ENCODE measurements at regions not wholly inside any gene's neighbourhood (a gene's known extent, or its start where the extent isn't known, plus 50 kb on each side); places are given as distances from the start of the nearest gene placed in this dataset.

DNA sequence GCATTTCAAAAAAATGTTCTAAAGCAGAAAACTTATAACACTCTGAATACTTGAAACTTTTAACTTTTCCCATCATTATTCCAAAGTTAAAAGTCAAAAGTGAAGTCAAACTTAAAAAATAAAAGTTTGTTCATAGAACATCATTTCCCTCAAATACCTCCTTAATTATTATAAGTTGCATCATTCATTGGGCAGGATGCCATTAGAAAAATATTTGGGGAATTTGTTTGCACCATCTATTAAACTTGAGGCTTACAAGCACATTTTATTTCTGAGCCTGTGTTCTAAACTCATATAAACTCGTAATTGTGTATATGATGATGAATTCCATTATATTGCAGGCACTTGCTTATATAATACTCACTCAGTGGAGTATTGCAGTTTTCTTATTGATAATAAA is 588.0 kb upstream of the NRXN1 start:
- ATAC-seq (ENCODE audit: insufficient number of reproducible peaks, low FRiP score, low read depth) = no peak
- H3K27me3 ChIP-seq (replicated peaks; ENCODE audit: insufficient read depth) = no peaks in the 10 kb centered on the region
- H3K9me3 ChIP-seq = peaks cover 3% of the 10 kb centered on the region
- H3K4me1 ChIP-seq (ENCODE audit: control insufficient read depth in 1 of 2, low read depth in 2 of 2) = no peaks in the 10 kb centered on the region
- H3K27ac ChIP-seq = no peak overlapping the region
- H3K4me3 ChIP-seq = no peak overlapping the region
- no peak for DNase-seq (ENCODE audit: low spot score)
- no peaks in the 10 kb centered on the region for H3K36me3 ChIP-seq
- TF ChIP-seq, protein P1, sequence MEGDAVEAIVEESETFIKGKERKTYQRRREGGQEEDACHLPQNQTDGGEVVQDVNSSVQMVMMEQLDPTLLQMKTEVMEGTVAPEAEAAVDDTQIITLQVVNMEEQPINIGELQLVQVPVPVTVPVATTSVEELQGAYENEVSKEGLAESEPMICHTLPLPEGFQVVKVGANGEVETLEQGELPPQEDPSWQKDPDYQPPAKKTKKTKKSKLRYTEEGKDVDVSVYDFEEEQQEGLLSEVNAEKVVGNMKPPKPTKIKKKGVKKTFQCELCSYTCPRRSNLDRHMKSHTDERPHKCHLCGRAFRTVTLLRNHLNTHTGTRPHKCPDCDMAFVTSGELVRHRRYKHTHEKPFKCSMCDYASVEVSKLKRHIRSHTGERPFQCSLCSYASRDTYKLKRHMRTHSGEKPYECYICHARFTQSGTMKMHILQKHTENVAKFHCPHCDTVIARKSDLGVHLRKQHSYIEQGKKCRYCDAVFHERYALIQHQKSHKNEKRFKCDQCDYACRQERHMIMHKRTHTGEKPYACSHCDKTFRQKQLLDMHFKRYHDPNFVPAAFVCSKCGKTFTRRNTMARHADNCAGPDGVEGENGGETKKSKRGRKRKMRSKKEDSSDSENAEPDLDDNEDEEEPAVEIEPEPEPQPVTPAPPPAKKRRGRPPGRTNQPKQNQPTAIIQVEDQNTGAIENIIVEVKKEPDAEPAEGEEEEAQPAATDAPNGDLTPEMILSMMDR (IDR thresholded peaks at IDR 0.05) = no peak

DNA sequence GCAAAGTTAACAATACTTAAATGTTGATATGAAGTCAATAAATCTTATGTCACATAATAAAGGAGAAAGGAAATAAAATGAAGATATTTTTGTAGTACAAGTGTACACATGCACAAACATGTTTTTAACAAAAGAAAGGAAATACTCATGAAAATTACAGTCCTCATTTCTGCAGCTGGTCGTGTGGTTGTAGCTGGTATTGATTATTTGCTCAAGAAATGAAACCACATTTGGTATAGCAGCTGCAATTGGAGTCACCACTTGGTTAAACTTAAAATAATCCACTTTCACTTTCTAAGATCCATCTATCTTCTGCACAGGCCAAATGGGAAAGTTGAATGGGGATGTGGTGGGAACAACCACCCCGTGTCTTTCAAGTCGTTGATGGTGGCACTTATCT is 580.5 kb upstream of the NRXN1 start:
- TF ChIP-seq, protein P1 (IDR thresholded peaks at IDR 0.05) = no peak
- no peak overlapping the region for H3K27ac ChIP-seq

DNA sequence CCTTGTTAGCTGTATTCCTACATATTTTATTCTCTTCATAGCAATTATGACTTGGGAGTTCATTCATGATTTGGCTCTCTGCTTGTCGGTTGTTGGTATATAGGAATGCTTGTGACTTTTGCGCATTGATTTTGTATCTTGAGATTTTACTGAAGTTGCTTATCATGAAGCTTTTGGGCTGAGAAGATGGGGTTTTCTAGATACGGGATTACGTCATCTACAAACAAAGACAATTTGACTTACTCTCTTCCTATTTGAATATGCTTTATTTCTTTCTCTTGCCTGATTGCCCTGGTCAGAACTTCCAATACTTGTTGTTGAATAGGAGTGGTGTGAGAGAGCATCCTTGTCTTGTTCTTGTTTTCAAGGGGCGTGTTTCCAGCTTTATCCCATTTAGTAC is 569.8 kb upstream of the NRXN1 start:
- H3K4me1 ChIP-seq (ENCODE audit: control insufficient read depth in 1 of 2, low read depth in 2 of 2) = no peaks in the 10 kb centered on the region

More for the DNA sequence above, 580.5 kb upstream of the NRXN1 start:
- peaks cover 6% of the 10 kb centered on the region for H3K9me3 ChIP-seq
- DNase-seq (ENCODE audit: low spot score) (no peak), ATAC-seq (ENCODE audit: insufficient number of reproducible peaks, low FRiP score, low read depth) (no peak)
- H3K36me3 ChIP-seq = no peaks in the 10 kb centered on the region
- no peaks in the 10 kb centered on the region for H3K4me1 ChIP-seq (ENCODE audit: control insufficient read depth in 1 of 2, low read depth in 2 of 2)
- H3K27me3 ChIP-seq (replicated peaks; ENCODE audit: insufficient read depth) = no peaks in the 10 kb centered on the region
- no peak overlapping the region for H3K4me3 ChIP-seq

DNA sequence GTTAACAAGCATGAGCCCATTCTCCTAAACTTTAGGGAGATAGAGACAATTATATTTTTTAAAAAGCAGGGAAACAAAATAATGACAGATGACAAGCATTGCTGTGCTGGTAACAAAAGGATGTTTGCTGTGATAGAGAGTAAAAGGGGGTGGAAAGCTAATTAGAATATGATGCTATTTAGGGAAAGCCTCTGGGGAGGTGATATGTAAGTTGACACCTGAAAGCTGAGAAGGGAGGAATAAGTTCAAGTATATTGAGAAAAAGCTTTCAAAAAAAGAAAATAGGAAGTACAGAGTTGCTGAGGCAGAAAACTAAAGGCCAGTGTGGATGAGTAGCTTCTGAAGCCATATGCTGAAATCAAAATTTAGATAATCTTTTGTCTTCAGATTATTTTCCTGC is 565.2 kb upstream of the NRXN1 start:
- DNase-seq (ENCODE audit: low spot score) (no peak), ATAC-seq (ENCODE audit: insufficient number of reproducible peaks, low FRiP score, low read depth) (no peak)
- H3K36me3 ChIP-seq = no peaks in the 10 kb centered on the region
- H3K27ac ChIP-seq = no peak overlapping the region
- TF ChIP-seq, protein P1 (IDR thresholded peaks at IDR 0.05) = no peak
- H3K9me3 ChIP-seq = no peaks in the 10 kb centered on the region
- H3K4me3 ChIP-seq = no peak overlapping the region
- H3K27me3 ChIP-seq (replicated peaks; ENCODE audit: insufficient read depth) = no peaks in the 10 kb centered on the region
- H3K4me1 ChIP-seq (ENCODE audit: control insufficient read depth in 1 of 2, low read depth in 2 of 2) = no peaks in the 10 kb centered on the region

More for the DNA sequence above, 569.8 kb upstream of the NRXN1 start:
- H3K36me3 ChIP-seq = no peaks in the 10 kb centered on the region
- no peaks in the 10 kb centered on the region for H3K9me3 ChIP-seq
- H3K27ac ChIP-seq = no peak overlapping the region
- ATAC-seq (ENCODE audit: insufficient number of reproducible peaks, low FRiP score, low read depth) (no peak), DNase-seq (ENCODE audit: low spot score) (no peak)
- H3K4me3 ChIP-seq = no peak overlapping the region
- H3K27me3 ChIP-seq (replicated peaks; ENCODE audit: insufficient read depth) = no peaks in the 10 kb centered on the region
- TF ChIP-seq, protein P1 (IDR thresholded peaks at IDR 0.05) = no peak

DNA sequence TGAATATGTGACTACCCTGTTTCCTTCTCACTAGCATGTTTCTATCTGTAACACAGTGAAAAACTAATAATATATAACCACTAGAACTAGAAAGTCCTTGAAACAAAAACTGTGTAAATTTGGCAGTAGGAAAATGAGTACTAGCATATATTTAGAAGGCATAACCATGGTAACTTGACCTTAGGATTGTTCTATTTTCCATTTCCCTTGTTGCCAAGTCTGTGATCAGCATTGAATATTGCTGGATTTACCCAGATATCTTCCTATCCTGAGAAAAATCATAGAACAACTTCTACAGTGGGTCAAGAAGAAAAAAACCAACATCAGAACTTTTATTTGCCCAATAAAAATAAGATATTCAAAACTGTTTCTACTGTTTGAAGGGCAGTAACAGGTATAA is 563.9 kb upstream of the NRXN1 start:
- no peak overlapping the region for H3K4me3 ChIP-seq
- DNase-seq (ENCODE audit: low spot score) (no peak), ATAC-seq (ENCODE audit: insufficient number of reproducible peaks, low FRiP score, low read depth) (no peak)
- H3K4me1 ChIP-seq (ENCODE audit: control insufficient read depth in 1 of 2, low read depth in 2 of 2) = no peaks in the 10 kb centered on the region
- no peaks in the 10 kb centered on the region for H3K27me3 ChIP-seq (replicated peaks; ENCODE audit: insufficient read depth)
- no peak overlapping the region for H3K27ac ChIP-seq
- no peaks in the 10 kb centered on the region for H3K9me3 ChIP-seq
- TF ChIP-seq, protein P1 (IDR thresholded peaks at IDR 0.05) = no peak
- H3K36me3 ChIP-seq = no peaks in the 10 kb centered on the region

All from thoracic aorta (tissue), 2 donors.